NCI-H2081 (cell line): ENCODE measurements at regions not wholly inside any gene's neighbourhood (a gene's known extent, or its start where the extent isn't known, plus 50 kb on each side); places are given as distances from the start of the nearest gene placed in this dataset.
A peak's percentile ranks its signal among the peaks of the same experiment; 100 is the strongest.
"Not testable (repeated sequence)": the region's sequence is repeated elsewhere in the genome, so short reads cannot be mapped to it uniquely, and the experiment has no call there.

Experiments used
- DNase-seq, 2 experiments: peaks; one replicate each; lab custom pipeline; 2025; lab: John Stamatoyannopoulos, UW

DNA sequence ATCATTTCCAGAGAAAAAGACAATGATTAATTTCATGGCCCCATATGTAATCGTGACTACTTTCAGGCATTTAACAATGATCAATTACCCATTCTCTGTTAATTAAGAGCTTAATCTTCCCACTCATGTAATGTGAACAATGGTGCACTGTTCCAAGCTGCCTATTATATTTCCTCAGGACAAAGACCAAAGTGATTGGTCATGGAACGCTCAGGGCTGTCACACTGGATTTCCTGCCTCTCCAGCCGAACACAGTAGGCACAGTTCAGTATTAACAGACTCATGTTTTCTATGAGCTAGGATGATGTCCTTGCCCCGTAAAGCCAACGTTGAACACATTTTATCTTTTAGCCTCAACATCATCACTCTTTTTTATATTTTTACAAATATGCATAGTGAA lies 142.7 kb upstream of the FZD8 start:
- DNase-seq, result no peak

DNA sequence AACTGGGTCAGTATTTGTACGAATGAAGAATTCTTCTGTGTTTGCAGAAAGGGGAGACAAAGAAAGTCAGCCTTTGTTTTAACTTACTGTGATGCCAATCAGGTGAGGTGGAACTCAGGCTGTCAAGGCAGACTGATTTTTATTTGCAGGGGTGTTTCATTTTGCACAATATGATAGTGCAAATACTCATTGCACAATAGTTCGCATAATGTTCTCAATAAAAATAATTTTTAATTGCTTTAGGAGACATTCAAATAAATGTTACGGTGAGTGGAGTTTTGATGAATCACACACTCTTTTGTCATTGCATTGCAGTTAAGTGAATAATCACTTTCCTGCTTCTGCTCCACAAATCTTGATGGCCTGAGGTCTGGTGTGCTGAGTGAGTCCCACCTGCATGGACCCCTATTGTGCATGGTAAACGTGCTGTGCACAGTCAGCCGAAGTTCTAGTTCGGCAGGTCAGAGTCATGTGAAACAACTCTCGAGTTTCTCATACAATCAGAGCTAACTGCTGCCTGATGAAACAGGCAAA lies 141.3 kb upstream of the FZD8 start:
- peak in 1 of 2 experiments; percentile 32 for DNase-seq

DNA sequence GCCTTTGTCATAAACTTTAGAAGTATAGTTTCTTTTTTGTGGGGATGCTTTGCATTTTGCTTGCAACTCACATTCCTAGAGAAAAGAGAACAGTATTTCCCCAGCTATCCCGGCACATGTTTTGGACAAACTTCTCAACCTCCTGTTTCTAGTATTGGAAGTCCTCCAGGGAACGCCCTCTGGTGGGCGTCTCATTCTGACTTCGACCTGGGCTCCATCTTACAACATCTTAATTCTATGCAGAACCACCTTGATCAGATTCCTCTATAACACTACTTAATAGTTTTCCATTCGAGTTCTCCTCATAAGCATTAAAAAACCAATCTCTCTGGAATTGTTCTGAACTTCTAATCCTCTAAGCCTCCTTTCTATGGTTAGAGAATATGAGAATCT lies 139.5 kb upstream of the FZD8 start:
- DNase-seq, result no peak

DNA sequence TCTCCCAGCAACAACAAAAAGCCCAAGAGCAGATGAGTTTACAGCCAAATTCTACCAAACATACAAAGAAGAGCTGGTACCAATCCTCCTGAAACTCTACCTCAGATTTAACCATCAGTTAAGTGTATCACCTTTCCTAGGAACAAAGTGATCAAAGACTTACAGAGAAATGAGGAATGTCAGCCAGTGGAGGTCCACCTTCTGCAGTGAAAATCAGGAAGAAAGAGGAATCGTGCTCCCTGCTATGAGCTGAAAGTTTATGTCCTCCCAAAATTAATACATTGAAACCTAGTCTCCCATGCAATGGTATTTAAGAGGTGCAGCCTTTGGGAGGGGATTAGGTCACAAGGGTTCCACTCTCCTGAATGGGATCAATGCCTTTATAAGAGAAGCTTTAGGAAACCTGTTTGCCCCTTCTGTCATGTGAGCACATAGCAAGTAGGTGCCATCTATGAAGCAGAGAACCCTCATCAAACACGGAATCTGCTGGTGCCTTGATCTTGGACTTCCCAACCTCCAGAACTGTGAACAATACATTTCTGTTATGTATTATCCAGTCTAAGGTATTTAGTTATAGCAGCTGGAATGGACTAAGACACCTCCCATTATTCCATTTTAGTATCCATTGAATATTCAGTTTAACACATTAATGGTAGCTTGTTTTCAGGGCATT lies 139.0 kb upstream of the FZD8 start:
- DNase-seq, result no peak

DNA sequence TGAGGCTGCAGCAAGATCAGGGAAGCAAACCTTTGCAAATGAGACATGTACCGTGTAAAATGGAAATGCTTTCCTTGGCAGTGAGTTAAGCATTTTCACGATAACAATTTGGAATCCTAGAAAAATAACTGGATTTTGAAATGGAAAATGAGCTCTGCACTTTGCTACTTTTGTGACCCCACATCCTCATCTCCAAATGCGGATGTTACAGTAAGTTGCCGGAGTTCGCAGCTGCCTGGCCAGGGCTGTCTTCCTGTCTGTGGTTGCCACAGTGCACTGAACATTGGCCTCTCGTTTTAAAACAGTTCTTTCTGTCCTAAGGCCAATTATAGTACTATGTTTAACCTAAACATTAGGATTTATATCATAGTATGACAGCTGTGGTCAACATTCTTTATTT lies 136.2 kb upstream of the FZD8 start:
- DNase-seq, result no peak

DNA sequence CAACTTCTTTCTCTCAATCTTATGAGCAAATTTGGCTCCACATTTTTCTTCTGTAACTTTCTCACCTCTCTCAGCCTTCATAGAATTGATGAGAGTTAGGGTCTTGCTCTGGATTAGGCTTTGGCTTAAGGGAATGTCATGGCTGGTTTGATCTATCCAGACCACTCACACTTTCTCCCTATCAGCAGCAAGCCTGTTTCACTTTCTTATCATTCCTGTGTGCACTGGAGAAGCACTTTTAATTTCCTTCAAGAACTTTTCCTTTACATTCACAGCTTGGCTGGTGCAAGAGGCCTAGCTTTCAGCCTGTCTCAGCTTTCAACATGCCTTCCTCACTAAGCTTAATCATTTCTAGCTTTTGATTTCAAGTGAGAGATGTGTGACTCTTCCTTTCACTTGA lies 134.5 kb upstream of the FZD8 start:
- not testable (repeated sequence) for DNase-seq

DNA sequence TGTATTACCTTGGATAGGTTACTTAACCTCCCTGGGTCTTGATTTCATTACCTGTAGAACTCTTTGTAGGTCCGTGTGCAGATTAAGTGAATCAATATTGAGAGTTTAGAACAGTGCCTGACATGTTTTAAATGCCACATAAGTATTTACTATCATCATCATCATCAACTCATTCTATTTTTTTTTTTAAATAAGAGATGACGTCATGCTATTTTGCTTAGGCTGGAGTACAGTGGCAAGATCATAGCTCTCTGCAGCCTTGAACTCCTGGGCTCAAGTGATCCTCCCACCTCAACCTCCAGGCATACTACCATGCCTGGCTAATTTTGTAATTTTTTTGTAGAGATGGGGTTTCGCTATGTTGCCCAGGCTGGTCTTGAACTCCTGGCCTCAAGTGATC lies 132.0 kb upstream of the FZD8 start:
- DNase-seq, result no peak

DNA sequence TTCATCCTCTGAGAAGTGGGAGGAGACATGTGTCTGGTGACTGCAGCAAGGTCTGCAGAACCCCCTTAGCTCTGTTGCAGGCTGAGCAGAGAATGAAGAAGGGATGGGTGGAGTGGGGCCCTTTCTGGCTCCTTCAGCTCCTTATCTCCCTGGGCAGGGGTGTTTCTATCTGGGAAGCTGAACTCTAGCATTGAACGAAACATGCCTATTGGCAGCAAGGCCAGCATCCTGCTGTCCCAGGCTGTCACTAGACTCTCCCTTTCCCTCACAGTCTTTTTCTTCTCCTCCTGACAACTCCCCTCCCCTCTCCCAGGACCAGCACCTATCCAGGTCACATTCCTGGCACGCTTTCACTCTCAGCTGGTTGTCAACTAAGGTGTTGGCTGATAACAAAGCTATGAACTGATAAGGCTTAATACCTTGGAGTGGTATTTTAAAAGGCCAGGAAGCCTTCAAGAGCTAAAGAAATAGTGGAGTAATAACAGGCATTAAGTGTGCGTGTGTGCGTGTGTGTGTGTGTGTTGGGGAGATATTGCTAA lies 128.8 kb upstream of the FZD8 start:
- no peak for DNase-seq

DNA sequence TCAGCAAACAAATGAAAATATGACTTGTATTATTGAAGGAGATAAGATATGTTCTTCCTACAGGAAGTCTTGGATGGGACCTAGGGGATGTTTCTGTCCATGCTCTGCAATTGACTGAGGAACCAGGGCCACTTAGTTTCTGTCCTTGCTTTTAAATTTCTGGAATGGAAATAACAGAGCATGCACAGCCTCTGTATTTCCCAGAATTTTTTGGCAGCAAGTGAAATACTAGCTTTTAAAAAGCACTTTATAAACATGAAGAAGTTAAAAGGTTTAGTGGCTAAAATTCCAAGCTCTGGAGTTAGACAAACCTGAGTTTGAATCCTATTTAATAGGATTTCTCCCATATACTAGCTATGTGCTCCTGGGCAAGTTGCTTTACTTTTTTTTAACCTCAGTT lies 127.7 kb upstream of the FZD8 start:
- DNase-seq, result no peak

DNA sequence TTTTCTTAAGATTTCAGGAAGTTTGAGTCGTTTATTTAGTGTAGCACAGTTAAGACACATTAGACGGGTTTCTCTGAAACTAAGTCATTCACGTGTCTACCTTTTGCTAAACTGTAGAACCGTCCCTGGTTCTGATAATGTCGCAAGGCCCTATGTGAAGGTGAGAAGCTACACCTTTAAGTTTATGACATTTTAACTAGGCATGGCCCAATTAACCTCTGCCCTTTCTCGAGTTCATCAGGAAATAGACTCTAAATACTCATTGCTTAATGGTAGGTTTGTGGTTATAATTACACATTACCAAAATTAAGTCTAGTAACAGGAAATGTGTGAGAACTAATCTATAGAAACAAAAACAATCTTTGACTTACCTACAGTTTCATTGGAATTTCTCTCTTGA lies 126.6 kb upstream of the FZD8 start:
- no peak for DNase-seq

DNA sequence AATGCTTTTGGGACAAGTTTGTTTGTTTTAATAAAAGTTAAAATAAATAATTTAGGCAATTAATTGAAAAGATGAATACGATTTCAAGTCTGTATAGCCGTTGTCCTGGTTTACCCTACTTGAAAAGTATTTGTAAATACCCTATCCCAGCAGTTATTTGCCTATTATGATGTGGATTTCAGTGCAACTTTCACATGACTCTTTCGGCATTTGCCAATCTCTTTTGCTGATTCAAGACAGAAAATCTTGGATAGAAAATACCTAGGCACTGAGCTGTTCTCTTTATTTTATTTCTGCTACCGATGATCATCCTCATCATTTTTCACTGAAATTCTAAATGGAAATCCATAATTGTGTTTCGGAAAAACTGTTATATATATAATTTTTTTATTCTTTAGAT lies 125.9 kb upstream of the FZD8 start:
- no peak for DNase-seq

DNA sequence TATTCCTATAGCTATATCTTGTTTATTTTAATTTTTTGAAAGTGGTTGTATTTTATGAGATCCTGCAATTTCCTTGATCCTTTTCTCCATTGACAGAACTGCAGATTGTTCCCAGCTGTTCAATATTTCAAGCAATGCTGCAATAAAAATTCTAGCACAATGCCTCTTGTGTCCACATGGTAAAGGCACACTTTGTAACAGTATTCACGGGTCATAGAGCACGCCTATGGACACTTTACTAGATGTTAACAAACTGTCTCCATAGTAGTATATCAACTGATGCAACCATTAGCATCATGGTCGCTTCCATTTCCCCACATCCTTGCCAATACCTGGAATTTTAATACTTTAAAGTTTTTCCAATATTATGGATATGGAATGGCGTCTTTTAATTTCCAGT lies 123.9 kb upstream of the FZD8 start:
- no peak for DNase-seq

DNA sequence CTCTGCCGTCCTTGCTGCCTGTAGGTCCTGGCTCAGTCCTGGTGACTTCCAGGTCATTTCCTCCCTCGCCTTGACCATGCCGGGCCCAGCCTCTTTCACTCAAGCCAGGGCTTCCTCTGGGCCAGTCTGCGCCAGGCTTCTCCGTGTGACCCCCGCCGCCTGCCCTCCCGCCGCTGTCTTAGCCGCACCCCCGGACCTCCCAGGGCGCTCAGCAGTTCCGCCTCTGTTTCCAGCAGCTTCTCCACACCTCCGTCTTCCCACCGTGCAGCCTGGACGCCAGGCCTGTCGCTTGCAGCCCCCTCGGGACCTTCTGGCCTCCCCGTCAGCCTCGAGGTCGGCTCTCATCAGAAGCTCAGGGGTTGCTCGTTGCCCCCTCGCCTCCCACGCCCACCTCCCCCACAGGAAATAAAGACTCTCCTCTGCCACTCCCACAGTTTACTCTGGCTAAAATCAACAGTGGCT lies 123.0 kb upstream of the FZD8 start:
- no peak for DNase-seq

DNA sequence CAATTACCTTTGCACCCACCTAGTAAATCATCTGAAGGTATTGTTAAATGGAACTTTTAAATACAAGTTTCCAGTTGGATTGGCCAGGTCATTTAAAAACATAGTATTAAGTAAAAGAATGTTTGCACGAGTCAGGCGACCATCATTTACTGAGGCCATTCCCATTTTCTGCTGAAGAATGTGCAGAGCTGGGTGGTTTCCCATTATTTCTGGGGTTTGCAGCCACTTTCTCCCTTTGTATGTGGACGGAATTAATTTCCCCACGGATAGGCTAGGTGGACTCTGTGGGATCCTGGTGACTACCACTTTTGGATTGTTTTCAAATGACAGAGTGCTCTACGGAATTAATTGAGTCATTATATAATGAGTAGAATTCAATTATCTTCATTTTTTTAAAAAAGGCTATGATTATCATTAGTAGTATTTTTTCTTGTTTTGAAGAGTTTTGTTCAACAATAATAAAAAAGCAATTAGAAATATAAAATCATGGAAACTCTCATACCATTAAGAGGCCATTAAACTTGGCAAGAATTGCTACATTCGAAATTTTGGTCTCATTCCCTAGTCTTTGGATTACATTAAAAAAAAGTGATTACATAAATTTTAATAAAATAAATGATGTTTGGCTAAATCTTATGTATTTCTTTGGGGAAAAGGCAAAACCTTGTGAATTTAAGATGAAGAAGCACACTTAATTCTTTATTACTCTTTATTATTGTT lies 120.4 kb upstream of the FZD8 start:
- no peak for DNase-seq

DNA sequence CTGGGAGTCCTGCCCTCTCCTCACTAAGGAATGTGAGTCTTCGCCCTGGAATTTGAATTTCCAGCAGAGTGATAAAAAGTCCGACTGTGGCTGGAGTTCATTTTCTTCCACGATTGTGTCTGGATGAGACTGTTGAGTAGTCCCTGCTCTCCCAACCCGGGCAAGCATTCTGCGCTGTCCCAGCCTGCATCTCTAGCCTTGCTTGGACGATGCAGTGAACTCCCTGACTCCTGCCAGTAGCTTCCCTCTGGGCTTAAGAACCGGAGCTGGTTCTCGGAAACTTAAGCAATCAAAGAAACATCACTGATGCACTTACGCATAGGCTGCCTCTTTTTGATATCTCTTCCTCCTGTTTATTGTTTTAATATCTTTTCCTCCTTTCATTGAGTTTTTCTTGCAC lies 116.0 kb upstream of the FZD8 start:
- no peak for DNase-seq

DNA sequence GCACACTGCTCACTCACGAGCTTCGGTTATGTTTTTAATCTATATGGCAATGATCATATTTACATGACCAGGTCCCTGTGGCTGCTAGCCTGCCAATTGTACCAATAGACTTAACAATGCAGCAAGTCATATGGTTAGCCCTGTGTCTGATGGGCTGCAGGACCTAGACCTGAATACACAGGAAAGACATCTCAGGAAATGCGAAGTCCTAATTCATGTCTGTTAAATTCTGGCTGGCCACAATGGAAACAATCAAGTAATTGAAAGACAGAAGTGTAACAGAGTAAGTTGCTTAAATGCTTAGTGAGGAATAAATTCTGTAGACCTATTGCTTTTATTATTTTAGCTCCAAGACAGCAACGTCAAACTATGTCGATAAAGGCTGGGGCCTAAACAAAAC lies 112.4 kb upstream of the FZD8 start:
- no peak for DNase-seq

DNA sequence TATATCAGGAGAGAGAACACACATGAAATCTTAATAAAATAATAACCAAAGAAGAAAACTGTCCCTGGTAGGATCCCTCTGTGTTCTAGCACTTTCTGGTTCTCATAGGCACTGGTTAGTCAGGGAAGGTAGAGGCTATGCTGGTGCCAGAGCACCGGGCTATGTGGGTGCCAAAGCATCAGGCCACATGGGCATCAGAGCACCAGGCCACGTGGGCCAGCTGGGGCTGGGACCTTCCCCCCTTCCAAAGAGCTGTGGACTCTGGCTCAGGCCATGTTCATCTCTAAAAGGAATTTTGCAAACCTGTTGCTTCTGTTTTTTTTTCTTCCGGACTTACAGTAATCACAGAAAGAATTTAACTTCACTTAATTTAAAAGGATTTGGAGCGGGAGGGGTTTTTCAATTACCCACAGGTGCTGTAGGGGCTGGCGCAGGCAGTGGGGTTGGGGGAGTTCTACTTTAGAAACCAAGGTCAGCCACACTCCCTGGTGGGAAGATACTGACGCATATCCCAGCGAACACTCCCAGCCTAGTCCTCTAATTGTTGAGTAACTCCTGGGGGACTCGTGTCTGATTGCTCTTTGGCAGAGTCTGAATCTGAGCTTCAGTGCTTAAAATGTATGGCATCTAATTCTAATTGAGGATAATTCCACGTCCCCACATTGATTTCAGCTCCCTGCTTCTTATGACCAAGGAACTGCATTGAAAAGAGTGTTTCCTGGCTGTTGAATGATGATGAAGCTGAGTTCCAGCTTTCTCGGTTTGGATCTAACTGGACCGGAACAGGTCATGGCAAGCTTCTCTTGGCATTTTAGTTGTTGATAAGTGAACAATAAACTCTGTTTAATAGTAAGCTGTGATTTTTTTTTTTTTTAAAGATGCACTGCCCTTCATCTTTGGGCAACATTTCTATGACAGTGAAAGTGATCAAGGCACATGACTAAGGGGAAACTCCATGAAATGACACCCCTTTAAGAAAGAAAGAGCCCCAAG lies 110.7 kb upstream of the FZD8 start:
- no peak for DNase-seq

DNA sequence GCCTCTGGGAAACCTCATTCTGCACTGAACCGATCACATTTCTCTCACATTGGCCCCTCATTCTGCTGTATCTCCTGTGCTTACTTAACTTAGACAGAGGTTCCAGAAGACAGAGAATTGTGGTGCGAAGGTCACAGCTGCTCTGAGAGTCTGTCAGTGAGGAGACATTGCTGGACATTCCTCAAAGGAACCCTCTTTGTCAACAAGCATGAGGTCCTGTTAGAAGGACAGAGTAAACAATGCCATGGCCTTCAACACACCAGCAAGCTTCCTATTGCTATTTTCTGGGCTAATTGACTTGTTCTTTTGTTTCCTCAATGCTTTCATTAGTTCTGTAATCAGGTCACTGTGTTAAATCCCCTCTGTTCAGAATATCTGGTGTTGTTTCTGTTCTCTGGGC lies 109.3 kb upstream of the FZD8 start:
- no peak for DNase-seq

DNA sequence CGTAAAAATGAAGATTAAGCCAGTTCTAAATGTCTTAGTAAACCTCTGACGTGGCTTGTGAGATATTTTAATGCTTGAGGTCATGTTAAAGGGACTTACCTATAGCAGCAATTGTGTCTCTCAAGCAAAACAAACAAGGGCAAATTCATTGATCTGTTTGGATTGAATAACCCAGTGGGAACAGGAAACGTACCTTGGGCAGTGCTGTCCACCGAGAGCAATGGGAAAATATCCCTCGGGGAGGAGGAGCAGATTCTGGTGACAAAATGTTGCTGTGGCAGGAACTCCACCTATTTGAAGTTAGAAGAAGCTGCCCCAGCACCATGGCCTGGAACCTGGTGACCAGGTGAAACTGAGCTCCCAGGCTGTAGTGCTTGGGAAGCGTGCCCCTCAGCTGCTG lies 107.1 kb upstream of the FZD8 start:
- no peak for DNase-seq

DNA sequence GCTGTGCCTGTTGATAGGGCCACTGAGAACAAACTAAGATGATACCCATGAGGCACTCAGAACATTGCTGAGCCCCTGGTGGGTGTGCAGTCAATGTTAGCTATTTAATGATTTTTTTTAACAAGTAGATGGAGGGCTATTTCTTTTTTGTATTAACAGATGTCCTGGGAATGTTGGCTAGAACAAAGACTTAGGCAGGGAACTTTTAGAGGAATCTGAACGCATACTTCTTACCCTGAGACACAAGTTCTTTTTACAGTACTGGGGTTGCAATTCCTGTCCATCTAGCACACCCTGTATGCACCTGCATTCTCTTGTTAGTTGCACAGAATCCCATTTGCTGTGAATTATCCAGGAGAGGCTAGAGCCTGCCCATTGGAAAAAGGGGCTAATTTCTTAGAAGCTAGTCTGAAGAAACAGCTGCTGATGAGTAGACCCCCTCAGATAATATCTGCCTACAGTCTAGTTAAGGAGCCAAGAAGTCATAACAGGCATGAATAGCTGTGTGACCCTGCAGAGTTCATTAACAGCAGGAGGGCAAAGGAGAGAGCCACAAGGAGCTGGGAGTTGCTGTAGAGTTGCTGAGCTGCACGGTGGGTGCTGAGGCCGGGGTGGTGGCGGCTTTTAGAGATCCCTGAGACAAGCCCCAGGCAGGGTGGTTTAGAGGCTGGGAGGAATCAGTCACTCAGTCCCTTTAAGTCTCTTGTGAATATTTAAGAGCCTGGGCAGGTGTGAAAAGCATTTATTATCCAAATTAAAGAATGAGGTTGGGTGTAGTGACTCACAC lies 103.7 kb upstream of the FZD8 start:
- no peak for DNase-seq

DNA sequence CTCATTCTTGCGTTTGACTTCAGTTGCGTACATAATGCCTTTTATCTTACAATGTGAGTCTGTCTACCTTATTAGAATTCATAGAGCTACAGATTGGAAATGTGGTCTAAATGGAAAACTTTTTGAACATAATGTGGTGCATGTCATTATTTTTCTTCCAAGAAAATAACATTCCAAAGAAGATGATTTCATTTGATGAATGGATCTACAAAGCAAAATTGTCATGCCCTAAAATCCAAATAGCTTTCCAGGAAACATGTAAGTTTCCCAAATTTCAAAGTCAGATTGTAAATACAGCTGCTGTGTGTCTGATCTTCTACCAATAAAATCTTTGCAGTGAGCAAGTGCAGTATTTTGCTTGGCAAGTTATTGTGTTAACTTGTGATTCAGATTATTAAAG lies 101.8 kb upstream of the FZD8 start:
- DNase-seq, result no peak
